ENCODE measurements at regions not wholly inside any gene's neighbourhood (a gene's known extent, or its start where the extent isn't known, plus 50 kb on each side); places are given as distances from the start of the nearest gene placed in this dataset.

DNA sequence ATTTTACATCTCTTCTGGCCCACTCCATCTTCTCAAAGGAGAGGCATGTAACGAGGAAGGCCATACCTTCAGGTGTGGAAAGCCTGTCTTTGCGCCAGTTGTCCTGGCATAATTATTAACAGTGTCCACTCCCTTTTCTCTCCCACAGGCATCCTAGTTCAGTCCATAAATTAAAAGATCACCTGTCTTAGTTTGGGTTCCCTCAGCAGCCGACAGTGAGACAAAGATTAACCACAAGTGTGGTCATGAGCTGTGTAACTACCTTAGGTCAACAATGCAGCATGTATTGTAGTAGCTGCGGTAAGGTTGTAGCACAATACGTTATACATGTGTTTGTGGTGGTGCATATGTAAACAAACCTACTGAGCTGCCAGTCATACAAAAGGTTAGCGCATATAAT, 103.3 kb upstream of the GALNT15 start:
- no peak for TF ChIP-seq HDGF (IDR thresholded peaks at IDR 0.05; ENCODE audit: borderline replicate concordance)
- TF ChIP-seq L3MBTL2 (conservative IDR thresholded peaks at IDR 0.05): no peak
- no peak for TF ChIP-seq SUZ12 (IDR thresholded peaks at IDR 0.05)
- no peak for TF ChIP-seq ARNT (IDR thresholded peaks at IDR 0.05)
- TF ChIP-seq LEF1 (IDR thresholded peaks at IDR 0.05; ENCODE audit: borderline replicate concordance): no peak
- TF ChIP-seq SP1 (IDR thresholded peaks at IDR 0.05): no peak

Measured in HEK293T (cell line).